HG03095 (cell line): ENCODE measurements at regions not wholly inside any gene's neighbourhood (a gene's known extent, or its start where the extent isn't known, plus 50 kb on each side); places are given as distances from the start of the nearest gene placed in this dataset.

Experiments used
- ATAC-seq: cut with Tn5 transposase; IDR thresholded peaks from one replicate; pipeline ENCODE4 v1.9.1; 2021; ENCODE audit warnings: moderate library complexity; ENCODE audit not compliant: unreplicated experiment

DNA sequence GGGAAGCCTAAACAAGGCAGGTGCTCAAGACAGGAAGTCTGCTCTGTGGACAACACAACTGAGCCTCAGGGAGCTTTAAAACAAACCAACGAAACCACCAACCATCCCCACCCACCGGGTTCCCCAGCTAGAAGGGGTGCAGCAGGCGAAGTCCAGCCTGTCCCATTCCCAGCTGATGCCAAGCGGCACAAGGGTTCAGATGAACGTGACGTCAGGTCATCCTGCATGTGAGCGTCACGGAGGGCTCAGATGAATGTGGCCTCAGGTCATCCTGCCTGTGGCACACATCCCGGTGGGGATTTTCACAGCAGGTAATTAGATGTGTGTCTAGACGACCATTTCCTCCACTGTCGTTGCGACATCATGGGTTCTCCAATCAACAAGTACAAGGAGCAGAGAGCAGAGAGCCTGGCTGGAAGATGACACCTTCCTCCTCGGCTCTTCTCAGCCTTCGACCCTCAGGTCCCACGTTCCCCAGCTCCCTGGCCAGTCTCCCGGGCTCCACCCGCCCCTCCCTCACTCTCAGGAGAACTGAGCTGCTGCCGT, 246.5 kb downstream of the FOXL1 start:
- ATAC-seq, result no peak

DNA sequence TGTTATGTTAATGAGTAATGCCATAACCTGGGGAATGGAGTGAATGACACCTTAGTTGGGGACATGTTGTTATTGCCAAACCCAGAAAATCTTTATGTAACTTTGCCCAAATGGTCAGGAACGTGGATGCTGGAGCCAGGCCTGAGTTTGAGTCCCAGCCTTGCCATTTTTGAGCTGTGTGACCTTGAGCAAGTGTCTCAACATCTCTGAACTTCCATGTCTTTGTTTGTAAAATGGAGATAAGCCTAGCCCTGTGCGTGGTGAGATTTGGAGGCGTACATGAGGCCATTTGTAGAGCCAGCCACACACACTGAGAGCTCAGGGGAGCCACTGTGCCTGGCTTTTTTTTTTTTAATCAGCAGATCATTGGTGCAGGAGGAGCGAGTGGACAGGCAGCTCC, 247.3 kb downstream of the FOXL1 start:
- no peak for ATAC-seq

DNA sequence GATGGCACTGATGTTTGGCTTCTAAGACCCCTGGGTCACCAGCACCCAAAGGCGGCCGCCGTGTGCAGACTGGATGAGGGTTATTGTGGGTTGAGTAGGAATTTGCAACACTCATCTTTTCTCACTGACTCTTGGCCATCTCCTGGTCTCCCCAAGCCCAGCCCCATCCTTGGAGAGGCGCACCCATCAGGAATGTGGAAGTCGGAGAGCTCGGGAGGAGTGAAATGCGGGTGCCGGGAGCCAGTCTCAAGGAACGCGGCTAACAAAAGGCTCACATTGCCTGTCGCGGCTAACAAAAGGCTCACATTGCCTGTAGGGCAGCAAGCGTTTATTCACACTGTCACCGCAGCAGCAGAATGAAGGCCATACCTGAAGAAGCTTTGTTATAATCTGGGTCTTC, 248.6 kb downstream of the FOXL1 start:
- no peak for ATAC-seq

DNA sequence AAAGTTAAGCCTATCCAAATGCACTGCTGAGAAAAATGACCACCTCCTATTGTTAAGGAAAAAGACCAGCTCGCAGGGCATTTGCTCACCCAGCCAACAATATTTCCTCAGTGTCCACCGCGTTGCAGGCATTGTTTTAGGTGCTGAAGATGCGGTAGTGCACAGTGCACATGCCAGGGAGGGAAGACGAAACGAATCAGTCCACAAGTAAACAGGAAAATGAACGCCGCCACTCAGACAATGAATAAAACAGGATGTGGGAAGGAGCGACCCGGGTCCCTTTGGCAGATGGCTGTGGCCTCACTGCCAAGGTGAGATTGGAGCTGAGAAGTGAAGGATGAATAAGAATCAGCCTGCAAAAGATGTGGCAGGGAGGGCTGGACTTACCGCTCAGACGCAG, 249.2 kb downstream of the FOXL1 start:
- ATAC-seq, result no peak

DNA sequence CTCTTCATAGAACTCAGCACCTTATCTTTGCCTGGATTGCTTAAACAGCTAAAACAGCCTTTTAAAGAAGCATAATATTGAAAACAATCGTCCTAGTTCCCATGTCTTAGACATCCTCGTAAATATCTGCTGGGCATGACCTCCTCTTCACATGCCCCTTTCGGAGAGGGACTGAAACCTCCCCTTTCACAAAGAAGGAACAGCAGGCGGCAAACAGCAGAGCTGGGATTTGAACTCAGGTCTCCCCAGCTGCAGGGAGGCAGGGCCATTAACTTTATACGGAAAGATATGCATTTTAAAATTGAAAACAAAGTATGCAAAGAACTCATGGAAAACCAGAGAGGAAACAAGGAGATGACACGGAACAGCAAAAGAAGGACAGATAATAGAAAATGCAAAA, 249.9 kb downstream of the FOXL1 start:
- no peak for ATAC-seq

DNA sequence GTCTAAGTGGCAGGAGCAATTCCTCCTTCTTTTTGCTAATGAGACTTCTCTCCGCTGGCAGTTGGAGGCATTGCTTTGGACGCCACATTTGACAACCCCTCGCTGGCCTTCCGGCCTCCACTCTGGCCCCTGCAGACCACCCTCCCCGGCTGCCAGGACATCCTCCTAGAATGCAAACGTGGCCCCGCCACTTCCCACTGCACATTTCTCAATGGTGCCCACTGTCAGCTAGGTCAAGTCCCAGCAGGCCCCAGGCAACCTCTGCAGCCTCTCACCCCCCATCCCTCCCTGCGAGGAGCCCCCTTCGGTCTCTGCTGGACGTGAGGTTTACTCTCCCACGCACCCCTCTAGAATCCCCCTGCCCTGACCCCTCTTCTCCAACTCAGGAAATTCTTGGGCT, 250.3 kb downstream of the FOXL1 start:
- ATAC-seq, result no peak

DNA sequence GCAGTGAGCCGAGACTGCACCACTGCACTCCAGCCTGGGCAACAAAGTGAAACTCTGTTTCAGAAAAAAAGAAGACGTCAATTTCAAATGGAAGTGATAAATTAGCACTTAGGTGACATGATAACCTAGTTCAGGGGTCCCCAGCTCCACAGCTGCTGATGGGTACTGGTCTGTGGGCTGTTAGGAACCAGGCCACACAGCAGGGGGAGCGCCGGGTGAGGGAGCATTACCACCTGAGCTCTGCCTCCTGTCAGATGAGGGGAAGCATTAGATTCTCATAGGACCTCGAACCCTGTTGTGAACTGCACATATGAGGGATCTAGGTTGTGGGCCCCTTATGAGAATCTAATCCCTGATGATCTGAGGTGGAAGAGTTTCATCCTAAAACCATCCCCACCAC, 253.0 kb downstream of the FOXL1 start:
- ATAC-seq, result no peak

DNA sequence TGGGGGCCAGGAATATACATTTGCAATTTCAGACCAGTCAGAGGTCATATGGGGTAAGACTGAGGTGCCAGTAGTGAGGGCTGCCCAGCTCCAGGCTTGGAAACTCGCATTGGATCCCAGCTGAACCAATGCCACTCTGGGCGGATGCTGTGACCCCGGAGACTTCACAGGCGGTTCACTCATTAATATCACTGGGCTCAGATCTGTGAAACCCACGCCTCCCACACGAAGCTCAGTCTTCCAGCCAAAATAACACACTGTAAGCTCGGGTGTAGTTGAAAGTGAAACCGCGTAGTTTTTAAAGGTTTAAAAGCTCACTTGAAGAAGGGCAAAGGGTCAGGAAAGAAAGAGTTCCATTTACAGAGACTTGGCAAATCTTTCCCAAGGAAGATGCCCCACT, 254.8 kb downstream of the FOXL1 start:
- ATAC-seq, result no peak

DNA sequence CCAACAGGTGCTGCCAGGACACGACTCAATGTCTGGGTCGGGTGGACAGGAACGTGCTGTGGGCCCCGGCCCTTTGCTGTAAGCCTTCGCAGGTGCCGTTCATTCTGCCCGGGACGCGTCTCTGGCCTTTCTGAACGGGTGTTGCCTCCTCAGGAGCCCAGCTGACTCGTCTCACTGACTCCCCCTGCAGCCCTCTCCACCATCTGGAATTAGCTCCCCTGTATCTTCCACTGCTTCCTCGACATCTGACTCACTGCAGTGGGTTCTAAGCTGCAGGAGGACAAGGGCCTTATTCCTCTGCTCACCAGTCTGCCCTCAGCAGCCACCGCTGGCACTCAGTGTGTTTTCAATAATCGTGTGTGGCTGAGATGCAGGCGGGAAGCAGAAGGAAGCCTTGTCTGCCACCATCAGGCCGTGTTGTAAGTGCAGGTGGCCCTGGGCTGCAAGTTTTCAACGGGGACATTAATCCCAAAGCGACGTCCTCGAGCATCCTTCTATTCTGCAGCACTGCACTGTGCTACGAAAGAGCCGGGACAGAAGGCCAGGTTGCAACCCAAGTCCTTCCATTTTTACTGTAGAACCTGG, 256.2 kb downstream of the FOXL1 start:
- no peak for ATAC-seq

DNA sequence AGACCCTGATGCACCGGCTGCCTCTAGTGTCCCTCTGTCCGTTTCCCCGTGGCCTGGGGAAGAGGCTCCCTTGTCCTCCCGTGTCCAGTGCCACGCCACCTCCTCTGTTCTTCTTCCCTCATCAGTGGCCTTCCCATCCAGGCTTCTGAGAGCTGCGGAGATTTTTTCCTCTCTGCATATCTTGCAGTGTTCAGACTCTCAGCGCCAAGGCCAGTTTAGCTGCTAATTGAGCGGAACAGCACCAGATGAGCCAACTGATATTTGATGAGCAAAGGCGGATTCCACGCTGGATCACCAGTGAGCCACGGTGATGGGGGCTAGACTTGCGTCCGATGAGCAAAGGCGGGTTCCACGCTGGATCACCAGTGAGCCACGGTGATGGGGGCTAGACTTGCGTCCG, 257.6 kb downstream of the FOXL1 start:
- no peak for ATAC-seq

DNA sequence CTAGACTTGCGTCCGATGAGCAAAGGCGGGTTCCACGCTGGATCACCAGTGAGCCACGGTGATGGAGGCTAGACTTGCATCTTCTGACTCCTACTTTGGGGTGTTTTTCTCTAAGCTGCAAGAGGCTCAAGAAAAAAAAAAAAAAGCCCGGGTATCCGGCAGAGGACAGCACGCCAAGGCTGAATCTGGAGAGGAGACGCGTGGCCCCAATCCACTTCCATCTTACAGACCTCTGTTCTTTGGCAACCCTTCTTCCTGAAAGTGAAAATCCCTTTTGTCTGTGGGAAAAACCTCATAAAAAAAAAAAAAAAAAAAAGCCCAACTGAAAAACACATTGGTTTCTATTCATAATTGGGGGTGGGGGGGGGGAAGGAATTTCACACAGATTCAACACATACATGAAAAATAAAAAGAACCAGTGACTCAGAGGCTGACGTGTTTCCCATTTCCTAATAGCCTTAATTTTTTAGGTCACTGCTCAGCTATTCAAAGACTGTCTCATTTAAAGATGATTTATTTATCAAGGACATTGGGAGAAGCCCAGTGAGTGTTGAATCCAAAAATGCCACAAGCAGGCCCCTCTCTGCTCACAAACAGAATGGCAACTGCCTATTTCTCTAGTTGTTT, 258.3 kb downstream of the FOXL1 start:
- ATAC-seq, result no peak

DNA sequence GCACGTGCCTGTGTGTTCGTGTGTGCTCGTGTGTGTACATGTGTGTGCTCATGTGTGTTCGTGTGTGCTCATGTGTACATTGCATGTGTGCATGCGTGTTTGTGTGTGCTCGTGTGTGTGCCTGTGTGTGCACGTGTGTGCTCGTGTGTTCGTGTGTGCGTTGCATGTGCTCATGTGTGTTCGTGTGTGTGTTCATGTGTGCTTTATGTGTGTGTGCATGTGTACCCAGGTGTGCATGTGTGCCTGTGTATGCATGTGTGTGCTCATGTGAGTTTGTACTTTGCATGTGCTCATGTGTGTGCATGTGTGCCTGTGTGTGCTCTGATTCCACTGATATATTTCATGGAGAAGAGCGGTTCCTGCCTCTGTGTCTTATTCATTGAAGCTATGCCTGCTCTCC, 265.5 kb downstream of the FOXL1 start:
- ATAC-seq, result no peak

DNA sequence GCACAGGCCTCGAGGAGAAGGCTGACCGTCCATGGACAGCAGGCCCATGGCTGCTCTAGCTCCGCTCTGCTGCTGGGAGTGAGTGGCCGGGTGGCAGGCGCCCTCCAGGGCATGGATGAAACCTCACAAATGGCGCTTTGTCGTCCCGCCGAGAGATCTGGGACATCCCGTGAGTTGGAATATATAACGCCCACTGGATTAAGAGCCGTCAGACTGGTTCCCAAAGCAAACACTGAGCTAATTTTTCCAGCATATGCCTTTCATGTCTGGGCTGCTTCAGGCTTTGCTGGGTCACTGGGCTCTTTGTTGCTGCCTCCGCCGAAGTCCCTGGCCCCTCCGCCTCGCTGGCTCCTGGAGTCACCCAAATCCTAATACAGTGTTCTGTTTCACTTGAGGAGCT, 266.3 kb downstream of the FOXL1 start:
- ATAC-seq, result no peak

DNA sequence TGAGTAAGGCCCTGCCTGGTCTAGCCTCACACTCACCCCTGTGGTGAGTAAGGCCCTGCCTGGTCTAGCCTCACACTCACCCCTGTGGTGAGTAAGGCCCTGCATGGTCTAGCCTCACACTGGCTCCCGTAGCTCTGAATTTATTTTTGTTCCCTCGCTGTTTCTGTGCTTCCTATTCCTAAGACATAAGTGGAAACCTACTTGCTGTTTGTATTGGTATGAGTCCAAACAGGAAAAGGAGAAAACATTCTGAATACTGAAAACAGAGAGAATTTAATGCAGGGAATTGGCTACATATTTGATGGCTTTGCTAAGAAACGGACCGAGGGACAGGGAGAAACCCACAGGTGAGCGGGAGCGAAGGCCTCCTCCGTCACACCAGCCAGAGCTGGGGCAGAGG, 267.8 kb downstream of the FOXL1 start:
- ATAC-seq, result no peak

DNA sequence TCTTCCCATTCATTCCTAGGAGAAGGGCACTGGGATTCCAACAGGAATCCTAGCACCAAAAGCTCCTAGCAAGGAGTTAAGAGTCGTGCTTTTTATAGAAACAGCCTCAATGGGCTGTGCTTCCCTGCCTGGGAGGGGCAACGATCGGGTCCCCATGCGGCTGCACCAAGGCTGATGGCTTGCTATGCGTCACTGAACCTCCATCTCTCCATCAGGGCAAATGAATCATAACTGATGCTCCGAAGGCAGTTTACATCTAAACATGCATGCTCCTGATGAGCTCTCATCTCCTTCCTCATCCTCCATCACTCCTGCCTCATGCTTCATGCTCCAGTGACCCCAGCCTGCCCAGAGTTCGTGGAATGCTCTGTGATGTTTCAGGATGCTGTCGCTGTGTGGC, 270.5 kb downstream of the FOXL1 start:
- no peak for ATAC-seq

DNA sequence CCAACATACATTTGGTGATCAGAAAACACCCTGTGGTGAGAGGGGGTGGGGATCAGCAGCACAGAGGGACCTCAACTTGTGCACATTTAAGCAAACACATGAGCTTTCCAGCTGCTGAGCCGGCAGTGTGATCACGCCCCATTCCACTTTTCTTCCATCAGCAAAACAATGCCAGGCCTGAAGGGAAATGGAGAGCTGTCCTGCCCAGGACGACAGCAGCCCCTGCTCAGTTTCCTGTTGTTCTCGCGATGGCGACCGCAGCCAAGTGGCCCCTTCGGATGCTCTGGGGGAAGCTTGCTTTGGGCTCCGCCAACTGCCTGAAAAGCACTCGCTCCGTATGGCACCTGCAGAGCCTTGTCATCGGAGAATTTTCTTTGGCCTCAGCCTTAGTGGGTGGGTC, 272.3 kb downstream of the FOXL1 start:
- no peak for ATAC-seq

DNA sequence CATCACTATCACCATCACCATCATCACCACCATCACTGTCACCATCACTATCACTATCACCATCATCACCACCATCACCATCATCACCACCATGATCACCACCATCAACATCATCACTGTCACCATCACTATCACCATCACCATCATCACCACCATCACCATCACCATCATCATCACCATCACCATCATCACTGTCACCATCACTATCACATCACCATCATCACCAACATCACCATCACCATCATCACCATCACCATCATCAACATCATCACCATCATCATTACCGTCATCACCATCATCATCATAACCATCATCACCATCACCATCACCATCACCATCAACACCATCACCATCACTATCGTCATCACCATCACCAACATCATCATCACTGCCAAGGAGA, 273.8 kb downstream of the FOXL1 start:
- no peak for ATAC-seq

DNA sequence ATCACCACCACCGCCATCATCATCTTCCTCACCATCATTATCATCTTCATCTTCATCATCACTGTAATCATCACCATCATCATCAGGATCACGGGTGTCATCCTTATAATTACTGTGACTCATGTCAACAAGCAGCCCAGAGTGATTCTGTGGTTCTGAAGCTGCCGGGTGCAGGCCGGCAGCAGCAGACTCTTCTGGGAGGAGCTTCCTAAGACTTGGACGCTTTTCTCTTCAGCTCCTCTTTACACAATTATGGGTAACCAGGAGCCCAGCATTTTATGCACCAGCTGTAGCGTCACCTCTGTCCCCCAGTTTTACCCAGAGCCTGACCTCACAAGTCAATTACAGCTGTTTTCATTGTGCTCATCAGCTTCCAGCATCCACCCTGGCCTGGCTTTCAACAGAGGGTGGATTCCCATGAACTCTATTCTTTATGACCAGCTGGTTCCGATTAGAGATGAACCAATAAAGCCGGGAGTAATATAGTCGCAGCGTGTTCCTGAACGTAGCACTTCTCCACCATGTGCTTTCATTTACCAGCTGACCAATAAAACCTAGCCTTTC, 275.8 kb downstream of the FOXL1 start:
- no peak for ATAC-seq

DNA sequence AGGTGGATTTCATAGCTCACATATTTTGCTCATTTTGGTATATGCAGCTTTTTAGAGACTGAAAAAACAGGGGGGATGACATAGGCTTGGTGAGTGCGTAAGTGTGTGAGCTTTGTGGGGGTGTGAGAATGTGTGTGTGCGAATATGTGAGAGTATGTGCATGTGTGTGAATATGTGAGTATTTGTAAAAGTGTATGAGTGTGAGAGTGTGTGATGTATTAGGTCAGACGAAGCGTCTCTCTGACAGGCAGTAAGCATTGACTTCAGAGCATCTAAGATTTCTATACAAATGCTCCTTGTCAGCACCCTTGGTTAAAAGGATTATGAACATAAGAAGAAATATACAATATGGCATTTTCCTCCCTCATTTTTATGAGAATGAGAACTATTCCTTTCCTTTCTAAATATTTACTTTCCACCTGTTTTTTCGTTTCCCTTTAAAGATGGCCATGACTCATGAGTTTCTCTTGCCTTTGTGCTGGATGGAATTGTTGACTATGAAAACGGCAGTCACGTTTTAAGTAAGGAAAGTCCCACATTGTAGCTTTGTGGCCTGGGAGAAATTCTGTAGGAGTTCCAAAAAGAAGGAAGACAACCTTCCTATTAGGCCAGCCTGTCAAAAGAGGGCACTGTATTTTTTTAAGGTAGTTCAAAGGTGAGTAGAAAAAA, 276.4 kb downstream of the FOXL1 start:
- no peak for ATAC-seq

DNA sequence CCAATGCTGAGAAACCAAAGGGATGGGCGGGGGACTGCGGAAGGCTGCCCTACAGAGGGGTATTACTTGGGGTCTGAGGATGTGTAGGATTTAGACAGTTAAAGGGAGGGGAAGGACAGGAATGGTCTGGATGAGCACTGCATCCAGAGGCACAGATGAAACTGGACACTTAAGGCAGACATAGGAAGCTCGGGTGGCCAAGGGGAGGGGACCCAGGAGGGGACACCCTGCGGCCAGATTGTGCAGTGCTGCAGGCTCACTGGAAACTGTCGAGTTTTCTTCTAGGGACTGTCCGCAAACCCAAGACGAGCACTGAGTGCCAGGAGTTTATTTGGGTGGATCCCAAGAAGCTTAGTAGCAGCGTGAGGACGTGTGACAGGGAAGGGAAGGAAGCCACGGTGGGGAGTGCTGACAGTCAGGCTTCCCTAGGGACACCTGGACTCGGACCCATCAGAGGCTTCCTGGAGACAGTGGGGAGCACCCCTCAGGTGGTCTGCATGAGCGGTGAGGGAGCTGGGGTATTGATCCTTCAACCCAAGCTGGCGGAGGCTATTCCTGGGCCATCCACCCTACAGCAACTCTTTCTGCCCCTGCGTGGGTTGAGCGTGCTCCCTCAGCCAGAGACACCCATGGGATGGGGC, 278.7 kb downstream of the FOXL1 start:
- ATAC-seq, result no peak

DNA sequence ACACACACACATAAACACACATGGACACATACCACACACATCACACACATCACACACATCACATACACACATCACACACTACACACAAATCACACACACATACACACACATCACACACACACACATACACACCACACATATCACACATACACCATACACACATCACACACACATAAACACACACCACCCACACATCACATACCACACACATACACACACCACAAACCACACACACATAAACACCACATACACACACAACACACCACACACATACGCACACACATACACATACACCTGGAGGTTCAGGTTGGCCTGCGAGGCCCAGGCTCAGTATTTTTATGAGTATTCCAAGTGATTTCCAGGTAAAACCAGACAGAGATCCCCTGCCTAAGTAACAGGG, 279.5 kb downstream of the FOXL1 start:
- ATAC-seq, result no peak

DNA sequence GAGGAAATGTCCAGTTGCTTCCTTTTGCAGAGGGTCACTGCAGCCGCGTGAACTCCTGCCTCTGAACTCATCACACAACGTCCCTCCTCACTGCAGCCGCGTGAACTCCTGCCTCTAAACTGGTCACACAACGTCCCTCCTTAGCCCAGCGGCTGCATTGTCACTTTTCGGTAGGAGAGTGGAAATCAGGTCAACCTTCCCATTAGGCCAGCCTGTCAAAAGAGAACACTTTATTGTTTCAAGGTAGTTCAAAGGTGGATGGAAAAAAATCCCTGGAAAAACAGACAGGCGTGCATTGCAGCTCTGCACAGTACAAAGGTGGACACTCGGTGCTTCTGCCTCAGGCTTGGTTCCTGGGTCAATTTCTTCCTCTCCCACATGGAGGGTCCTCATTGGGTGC, 280.2 kb downstream of the FOXL1 start:
- no peak for ATAC-seq
